Medulla oblongata (tissue), 1 donor: ENCODE measurements at regions not wholly inside any gene's neighbourhood (a gene's known extent, or its start where the extent isn't known, plus 50 kb on each side); places are given as distances from the start of the nearest gene placed in this dataset.
"Not testable (repeated sequence)": the region's sequence is repeated elsewhere in the genome, so short reads cannot be mapped to it uniquely, and the experiment has no call there.

Experiments used
- DNase-seq: peaks from one replicate; pipeline ENCODE4 v3.0.0-alpha.2; 2015; ENCODE audit errors: extremely low spot score

- no peak for DNase-seq
These were observed 162.6 kb downstream of the PRKX start for GRCh38 chrX:3550871-3551270.

- no peak for DNase-seq
These were observed 163.2 kb downstream of the PRKX start for GRCh38 chrX:3550160-3550751.

- DNase-seq: no peak
These were observed 164.0 kb downstream of the PRKX start for GRCh38 chrX:3549411-3549911.

- DNase-seq: peak; percentile 44
These were observed 164.6 kb downstream of the PRKX start for GRCh38 chrX:3548765-3549391.

- no peak for DNase-seq
These were observed 167.5 kb downstream of the PRKX start for GRCh38 chrX:3545901-3546300.

- DNase-seq: no peak
These were observed 172.1 kb downstream of the PRKX start for GRCh38 chrX:3541336-3541735.

- no peak for DNase-seq
These were observed 173.3 kb downstream of the PRKX start for GRCh38 chrX:3540105-3540504.

- DNase-seq: no peak
These were observed 180.8 kb downstream of the PRKX start for GRCh38 chrX:3532581-3533085.

- DNase-seq: not testable (repeated sequence)
These were observed 182.0 kb downstream of the PRKX start for GRCh38 chrX:3531435-3531834.

- DNase-seq: no peak
These were observed 183.1 kb upstream of the MXRA5 start for GRCh38 chrX:3529466-3530010.

GRCh38 chrX:3527811-3528210 lies 181.4 kb upstream of the MXRA5 start:
- no peak for DNase-seq

GRCh38 chrX:3527166-3527565 lies 180.7 kb upstream of the MXRA5 start:
- DNase-seq: no peak

GRCh38 chrX:3526731-3527130 lies 180.3 kb upstream of the MXRA5 start:
- DNase-seq: no peak

GRCh38 chrX:3526071-3526470 lies 179.6 kb upstream of the MXRA5 start:
- no peak for DNase-seq

GRCh38 chrX:3522101-3522650 lies 175.7 kb upstream of the MXRA5 start:
- no peak for DNase-seq

GRCh38 chrX:3521396-3521795 lies 174.9 kb upstream of the MXRA5 start:
- no peak for DNase-seq

- no peak for DNase-seq
These were observed 174.5 kb upstream of the MXRA5 start for GRCh38 chrX:3520982-3521381.

- DNase-seq: no peak
These were observed 174.0 kb upstream of the MXRA5 start for GRCh38 chrX:3520458-3520857.

GRCh38 chrX:3519384-3519783 lies 172.9 kb upstream of the MXRA5 start:
- not testable (repeated sequence) for DNase-seq

- DNase-seq: peak; percentile 1
These were observed 172.4 kb upstream of the MXRA5 start for GRCh38 chrX:3518870-3519269.

GRCh38 chrX:3516051-3516541 lies 169.6 kb upstream of the MXRA5 start:
- DNase-seq: no peak

- DNase-seq: no peak
These were observed 168.5 kb upstream of the MXRA5 start for GRCh38 chrX:3514996-3515395.

- not testable (repeated sequence) for DNase-seq
These were observed 165.7 kb upstream of the MXRA5 start for GRCh38 chrX:3512150-3512549.
